ENCODE measurements at regions not wholly inside any gene's neighbourhood (a gene's known extent, or its start where the extent isn't known, plus 50 kb on each side); places are given as distances from the start of the nearest gene placed in this dataset.

DNA sequence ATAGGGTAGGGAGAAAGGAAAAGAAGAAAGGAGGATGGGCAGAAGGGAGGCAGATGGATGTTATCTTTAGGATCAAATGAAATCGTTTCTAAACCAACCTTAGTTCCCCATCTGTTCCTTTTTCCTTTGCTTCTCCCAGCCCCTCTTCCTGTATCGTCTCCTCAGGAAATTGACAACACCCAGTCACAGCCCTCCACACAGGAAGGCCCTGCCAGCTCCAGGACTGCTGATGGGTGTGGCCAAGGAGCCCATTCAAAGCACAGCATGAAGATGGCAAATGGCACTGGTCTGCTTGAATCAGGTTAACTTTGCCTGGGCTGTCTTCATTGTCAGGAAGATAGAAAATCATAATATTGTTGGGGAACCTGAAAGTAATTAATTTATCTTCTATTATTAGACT lies 164.8 kb downstream of the C11orf87 start:
- no peak for DNase-seq
- H3K36me3 Mint-ChIP-seq, result no peaks in the 10 kb centered on the region
- H3K27ac Mint-ChIP-seq, result no peak overlapping the region
- H3K4me1 Mint-ChIP-seq, result no peaks in the 10 kb centered on the region
- H3K27me3 Mint-ChIP-seq (ENCODE audit: low read depth in 3 of 3), result peaks cover 0 to 2% (median 2%) of the 10 kb centered on the region in 3 donors
- H3K9me3 Mint-ChIP-seq, result peaks cover 0 to 8% (median 1%) of the 10 kb centered on the region in 6 donors
- H3K4me3 Mint-ChIP-seq, result no peak overlapping the region

DNA sequence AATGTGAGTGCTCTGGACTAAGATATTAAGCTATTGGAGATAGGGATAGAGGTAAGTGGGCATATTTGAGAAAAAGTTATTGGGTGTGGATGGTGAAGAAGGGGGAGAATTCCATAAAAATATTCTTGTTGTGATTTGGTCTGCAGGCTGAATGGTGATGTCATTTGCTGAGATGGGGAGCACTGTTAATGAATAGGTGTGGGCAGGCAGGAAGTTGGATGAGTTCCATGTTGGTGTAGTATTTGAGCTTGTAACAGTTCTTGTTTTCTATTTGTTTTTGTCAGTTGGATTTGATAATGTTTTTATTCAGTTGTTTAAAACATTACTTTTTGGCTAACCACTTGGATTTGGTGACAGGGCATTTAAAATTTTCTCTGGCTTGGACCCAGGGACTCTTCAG lies 168.8 kb downstream of the C11orf87 start:
- peaks cover 0 to 17% (median 1%) of the 10 kb centered on the region in 6 donors for H3K9me3 Mint-ChIP-seq
- H3K36me3 Mint-ChIP-seq, result no peaks in the 10 kb centered on the region
- no peak overlapping the region for H3K27ac Mint-ChIP-seq
- H3K4me1 Mint-ChIP-seq, result no peaks in the 10 kb centered on the region
- H3K4me3 Mint-ChIP-seq, result no peak overlapping the region
- peaks cover 0 to 2% (median 0%) of the 10 kb centered on the region in 3 donors for H3K27me3 Mint-ChIP-seq (ENCODE audit: low read depth in 3 of 3)
- DNase-seq, result no peak

DNA sequence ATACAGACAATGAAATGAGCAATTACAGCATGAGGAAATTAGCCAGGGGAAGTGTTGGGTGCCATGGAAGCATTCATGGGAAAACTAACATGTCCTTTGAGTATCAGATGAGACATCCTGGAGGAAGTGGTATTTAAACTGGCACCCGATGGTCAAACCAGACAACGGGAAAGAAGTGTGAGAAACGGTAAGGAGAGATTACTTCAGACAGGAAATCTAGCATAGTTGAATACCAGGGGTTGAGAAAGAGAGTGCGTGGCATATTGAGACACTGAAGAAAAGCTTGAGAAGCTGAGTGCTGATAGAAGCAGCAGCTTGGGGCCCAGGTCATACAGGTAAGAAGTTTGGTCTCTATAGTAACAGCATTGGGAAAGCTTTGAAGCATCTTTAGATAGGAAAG lies 175.3 kb downstream of the C11orf87 start:
- DNase-seq, result no peak
- Mint-ChIP-seq H3K4me1 (no peaks in the 10 kb centered on the region), H3K4me3 (no peak overlapping the region), H3K36me3 (no peaks in the 10 kb centered on the region), H3K27ac (no peak overlapping the region), H3K27me3 (ENCODE audit: low read depth in 3 of 3) (peaks cover 2% of the 10 kb centered on the region in 3 donors), H3K9me3 (peaks cover 0 to 9% (median 0%) of the 10 kb centered on the region in 6 donors)

- H3K27ac Mint-ChIP-seq, result no peak overlapping the region
- H3K4me3 Mint-ChIP-seq, result no peak overlapping the region
- no peaks in the 10 kb centered on the region for H3K4me1 Mint-ChIP-seq
- H3K9me3 Mint-ChIP-seq, result peaks cover 0 to 9% (median 3%) of the 10 kb centered on the region in 6 donors
- DNase-seq, result no peak
- peaks cover 0 to 3% (median 2%) of the 10 kb centered on the region in 3 donors for H3K27me3 Mint-ChIP-seq (ENCODE audit: low read depth in 3 of 3)
- no peaks in the 10 kb centered on the region for H3K36me3 Mint-ChIP-seq
Measured at GRCh38 chr11:109604481-109605400, 182.8 kb downstream of the C11orf87 start.

- peaks cover 0 to 9% (median 3%) of the 10 kb centered on the region in 6 donors for H3K9me3 Mint-ChIP-seq
- H3K36me3 Mint-ChIP-seq, result no peaks in the 10 kb centered on the region
- H3K4me3 Mint-ChIP-seq, result no peak overlapping the region
- no peak for DNase-seq
- H3K4me1 Mint-ChIP-seq, result no peaks in the 10 kb centered on the region
- H3K27me3 Mint-ChIP-seq (ENCODE audit: low read depth in 3 of 3), result peaks cover 0 to 3% (median 2%) of the 10 kb centered on the region in 3 donors
- no peak overlapping the region for H3K27ac Mint-ChIP-seq
Measured at GRCh38 chr11:109606256-109606655, 184.3 kb downstream of the C11orf87 start.

- peaks cover 0 to 17% (median 5%) of the 10 kb centered on the region in 6 donors for H3K9me3 Mint-ChIP-seq
Measured at GRCh38 chr11:109609454-109610185, 187.6 kb downstream of the C11orf87 start.

DNA sequence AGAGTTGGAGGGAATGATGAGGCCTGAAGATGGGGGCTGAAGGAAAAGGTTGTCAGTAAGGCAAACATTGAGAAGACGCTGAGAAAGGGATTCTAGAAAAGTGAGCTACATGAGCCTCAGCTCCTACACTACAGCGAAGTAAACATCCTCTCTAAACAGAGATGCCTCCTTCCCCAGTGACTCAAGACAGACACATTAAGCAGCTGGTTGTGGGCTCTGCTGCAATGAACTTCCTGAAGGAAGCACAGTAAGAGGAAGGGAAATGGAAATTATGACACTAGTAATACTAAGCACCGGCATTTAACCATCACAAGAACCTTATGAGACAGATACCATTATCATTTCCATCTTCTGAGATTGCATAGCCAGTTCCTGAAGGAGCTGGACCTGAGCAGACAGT lies 190.5 kb downstream of the C11orf87 start:
- Mint-ChIP-seq H3K4me1 (no peaks in the 10 kb centered on the region), H3K27me3 (ENCODE audit: low read depth in 3 of 3) (peaks cover 0 to 2% (median 0%) of the 10 kb centered on the region in 3 donors), H3K4me3 (no peak overlapping the region), H3K27ac (no peak overlapping the region), H3K9me3 (peaks cover 0 to 20% (median 5%) of the 10 kb centered on the region in 6 donors), H3K36me3 (no peaks in the 10 kb centered on the region)
- no peak for DNase-seq

More at GRCh38 chr11:109609454-109610185, 187.6 kb downstream of the C11orf87 start:
- Mint-ChIP-seq H3K36me3 (no peaks in the 10 kb centered on the region), H3K4me3 (no peak overlapping the region), H3K4me1 (no peaks in the 10 kb centered on the region), H3K27me3 (ENCODE audit: low read depth in 3 of 3) (no peaks in the 10 kb centered on the region), H3K27ac (no peak overlapping the region)
- no peak for DNase-seq

- H3K4me1 Mint-ChIP-seq, result no peaks in the 10 kb centered on the region
- no peaks in the 10 kb centered on the region for H3K36me3 Mint-ChIP-seq
- H3K9me3 Mint-ChIP-seq, result peaks cover 4 to 29% (median 12%) of the 10 kb centered on the region in 6 donors
- H3K27me3 Mint-ChIP-seq (ENCODE audit: low read depth in 3 of 3), result peaks cover 0 to 2% (median 0%) of the 10 kb centered on the region in 3 donors
- H3K27ac Mint-ChIP-seq, result no peak overlapping the region
- H3K4me3 Mint-ChIP-seq, result no peak overlapping the region
- no peak for DNase-seq
Measured at GRCh38 chr11:109619498-109619897, 197.5 kb downstream of the C11orf87 start.

- no peaks in the 10 kb centered on the region for H3K27me3 Mint-ChIP-seq (ENCODE audit: low read depth in 3 of 3)
- no peak overlapping the region for H3K27ac Mint-ChIP-seq
- no peaks in the 10 kb centered on the region for H3K36me3 Mint-ChIP-seq
- no peak for DNase-seq
- no peaks in the 10 kb centered on the region for H3K4me1 Mint-ChIP-seq
- peaks cover 1 to 17% (median 11%) of the 10 kb centered on the region in 6 donors for H3K9me3 Mint-ChIP-seq
- no peak overlapping the region for H3K4me3 Mint-ChIP-seq
Measured at GRCh38 chr11:109629734-109630133, 207.7 kb downstream of the C11orf87 start.

GRCh38 chr11:109641549-109641948 lies 219.6 kb downstream of the C11orf87 start:
- Mint-ChIP-seq H3K27ac (no peak overlapping the region), H3K4me3 (no peak overlapping the region), H3K4me1 (no peaks in the 10 kb centered on the region), H3K27me3 (ENCODE audit: low read depth in 3 of 3) (no peaks in the 10 kb centered on the region), H3K9me3 (peaks cover 0 to 25% (median 13%) of the 10 kb centered on the region in 6 donors), H3K36me3 (no peaks in the 10 kb centered on the region)
- no peak for DNase-seq

GRCh38 chr11:109644152-109644551 lies 222.2 kb downstream of the C11orf87 start:
- Mint-ChIP-seq H3K4me1 (no peaks in the 10 kb centered on the region), H3K4me3 (no peak overlapping the region), H3K27ac (no peak overlapping the region), H3K36me3 (no peaks in the 10 kb centered on the region), H3K27me3 (ENCODE audit: low read depth in 3 of 3) (no peaks in the 10 kb centered on the region), H3K9me3 (peaks cover 0 to 11% (median 5%) of the 10 kb centered on the region in 6 donors)
- no peak for DNase-seq

DNA sequence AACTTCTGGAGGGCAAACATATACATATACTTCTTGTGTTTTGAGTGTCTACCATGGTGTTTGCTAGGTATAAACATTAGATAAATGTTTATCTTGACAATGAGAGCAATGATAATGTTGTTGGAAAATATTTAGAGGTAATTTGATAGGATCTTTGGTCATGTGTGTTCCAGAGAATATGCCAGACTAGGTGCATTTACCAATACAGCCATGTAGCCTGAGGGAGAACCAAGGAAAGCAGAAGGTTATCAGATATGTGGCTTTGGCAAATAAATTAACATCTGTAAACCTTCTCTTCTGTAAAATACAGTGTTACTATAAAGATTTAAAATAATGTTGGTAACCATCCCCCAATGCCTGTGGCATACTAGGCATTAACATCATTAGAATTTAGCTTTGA lies 226.8 kb downstream of the C11orf87 start:
- Mint-ChIP-seq H3K4me1 (no peaks in the 10 kb centered on the region), H3K9me3 (peaks cover 0 to 9% (median under 1%) of the 10 kb centered on the region in 6 donors), H3K4me3 (no peak overlapping the region), H3K27me3 (ENCODE audit: low read depth in 3 of 3) (peaks cover 0 to 3% (median 0%) of the 10 kb centered on the region in 3 donors), H3K36me3 (no peaks in the 10 kb centered on the region), H3K27ac (no peak overlapping the region)
- no peak for DNase-seq

GRCh38 chr11:109654091-109654490 lies 232.1 kb downstream of the C11orf87 start:
- no peak for DNase-seq
- Mint-ChIP-seq H3K27me3 (ENCODE audit: low read depth in 3 of 3) (peaks cover 0 to 3% (median 0%) of the 10 kb centered on the region in 3 donors), H3K4me1 (no peaks in the 10 kb centered on the region), H3K27ac (no peak overlapping the region), H3K4me3 (no peak overlapping the region), H3K9me3 (peaks cover 0 to 7% (median 4%) of the 10 kb centered on the region in 6 donors), H3K36me3 (no peaks in the 10 kb centered on the region)

- Mint-ChIP-seq H3K36me3 (no peaks in the 10 kb centered on the region), H3K4me1 (no peaks in the 10 kb centered on the region), H3K4me3 (no peak overlapping the region), H3K27ac (no peak overlapping the region), H3K9me3 (peaks cover 0 to 7% (median 4%) of the 10 kb centered on the region in 6 donors), H3K27me3 (ENCODE audit: low read depth in 3 of 3) (peaks cover 0 to 1% (median 0%) of the 10 kb centered on the region in 3 donors)
- no peak for DNase-seq
Measured at GRCh38 chr11:109658190-109658589, 236.2 kb downstream of the C11orf87 start.

Measured in immature natural killer cell (primary cell).